Mesenchymal stem cell (in vitro differentiated cells and primary cell): ENCODE measurements at regions not wholly inside any gene's neighbourhood (a gene's known extent, or its start where the extent isn't known, plus 50 kb on each side); places are given as distances from the start of the nearest gene placed in this dataset.
"Not testable (repeated sequence)": the region's sequence is repeated elsewhere in the genome, so short reads cannot be mapped to it uniquely, and the experiment has no call there.

Source experiments
- DNase-seq: peaks from one replicate; pipeline ENCODE4 v3.0.0-alpha.2; 2013
- H2AFZ ChIP-seq: one replicate; pipeline ENCODE4 v1.6.1; 2013; ENCODE audit warnings: low read depth, mild to moderate bottlenecking, control low read depth, inconsistent platforms, low read length, moderate library complexity
- H2AK5ac ChIP-seq: 2 replicates; pipeline ENCODE4 v1.6.1; 2013; ENCODE audit warnings: low read length, moderate library complexity, mild to moderate bottlenecking, inconsistent platforms; ENCODE audit not compliant: severe bottlenecking
- H2BK120ac ChIP-seq: one replicate; pipeline ENCODE4 v1.6.1; 2013; ENCODE audit warnings: low read depth, mild to moderate bottlenecking, inconsistent platforms, low read length, moderate library complexity
- H2BK12ac ChIP-seq, 2 experiments: one replicate each; pipeline ENCODE4 v1.6.1; 2013; ENCODE audit warnings: inconsistent platforms in 2 of 2, low read length in 2 of 2, mild to moderate bottlenecking in 2 of 2, moderate library complexity in 2 of 2, control low read depth in 1 of 2
- H2BK15ac ChIP-seq: one replicate; pipeline ENCODE4 v1.6.1; 2013; ENCODE audit warnings: mild to moderate bottlenecking, low read depth, inconsistent platforms; ENCODE audit not compliant: poor library complexity, severe bottlenecking
- H2BK5ac ChIP-seq: 2 replicates; pipeline ENCODE4 v1.6.1; 2013; ENCODE audit warnings: low read depth, mild to moderate bottlenecking, low read length, control low read depth, inconsistent platforms; ENCODE audit not compliant: poor library complexity, severe bottlenecking
- H3K14ac ChIP-seq, 2 experiments: one replicate each; pipeline ENCODE4 v1.6.1; 2013; ENCODE audit warnings: inconsistent platforms in 2 of 2, low read length in 2 of 2, control low read depth in 1 of 2, mild to moderate bottlenecking in 1 of 2, moderate library complexity in 1 of 2
- H3K18ac ChIP-seq, 2 experiments: one replicate each; pipeline ENCODE4 v1.6.1; 2013; ENCODE audit warnings: inconsistent platforms in 2 of 2, low read length in 2 of 2, control low read depth in 1 of 2, low read depth in 1 of 2, mild to moderate bottlenecking in 1 of 2
- H3K23ac ChIP-seq, 2 experiments: one replicate each; pipeline ENCODE4 v1.6.1; 2013; ENCODE audit warnings: inconsistent platforms in 2 of 2, low read length in 2 of 2, mild to moderate bottlenecking in 2 of 2, moderate library complexity in 2 of 2, control low read depth in 1 of 2
- H3K27ac ChIP-seq: 2 replicates; pipeline ENCODE4 v1.5.1; 2013; ENCODE audit warnings: mild to moderate bottlenecking, moderate library complexity, low read length, control low read depth, inconsistent platforms; ENCODE audit not compliant: poor library complexity, severe bottlenecking
- H3K27me3 ChIP-seq, 2 experiments: 2 replicates each; pipeline versions ENCODE4 v1.6.1 to v1.7.0; 2013; ENCODE audit warnings: low read length in 2 of 2, mild to moderate bottlenecking in 2 of 2, moderate library complexity in 2 of 2, control low read depth in 1 of 2, inconsistent platforms in 1 of 2; ENCODE audit not compliant: control insufficient read depth in 1 of 2, insufficient read depth in 1 of 2
- H3K36me3 ChIP-seq, 2 experiments: 2 replicates each; pipeline versions ENCODE4 v1.6.1 to v1.7.0; 2013; ENCODE audit warnings: low read length in 2 of 2, control low read depth in 1 of 2, inconsistent platforms in 1 of 2, low read depth in 1 of 2, mild to moderate bottlenecking in 1 of 2; ENCODE audit not compliant: insufficient read depth in 2 of 2, control insufficient read depth in 1 of 2
- H3K4ac ChIP-seq, 2 experiments: one replicate each; pipeline ENCODE4 v1.6.1; 2013; ENCODE audit warnings: inconsistent platforms in 2 of 2, low read length in 2 of 2, mild to moderate bottlenecking in 2 of 2, moderate library complexity in 2 of 2, control low read depth in 1 of 2, low read depth in 1 of 2
- H3K4me1 ChIP-seq: 2 replicates; pipeline ENCODE4 v1.6.1; 2013; ENCODE audit warnings: low read depth, low read length, control low read depth; ENCODE audit not compliant: control insufficient read depth, insufficient read depth
- H3K4me2 ChIP-seq: 2 replicates; pipeline ENCODE4 v1.6.1; 2013; ENCODE audit warnings: low read length, mild to moderate bottlenecking, inconsistent platforms; ENCODE audit not compliant: poor library complexity, severe bottlenecking
- H3K4me3 ChIP-seq, 2 experiments: 2 replicates each; pipeline versions ENCODE4 v1.5.1 to v1.7.0; 2013; ENCODE audit warnings: low read length in 2 of 2, mild to moderate bottlenecking in 2 of 2, control low read depth in 1 of 2, low read depth in 1 of 2; ENCODE audit not compliant: insufficient read depth in 1 of 2
- H3K79me1 ChIP-seq: replicated peaks from 2 replicates; pipeline ENCODE4 v1.6.1; 2013; ENCODE audit warnings: mild to moderate bottlenecking, control low read depth, low read length, inconsistent platforms; ENCODE audit not compliant: poor library complexity, severe bottlenecking
- H3K9ac ChIP-seq: 2 replicates; pipeline ENCODE4 v1.7.0; 2013; ENCODE audit warnings: mild to moderate bottlenecking, low read length, moderate library complexity
- H3K9me3 ChIP-seq: 2 replicates; pipeline ENCODE4 v1.7.0; 2013; ENCODE audit warnings: mild to moderate bottlenecking, low read length; ENCODE audit not compliant: control insufficient read depth
- H4K8ac ChIP-seq: one replicate; pipeline ENCODE4 v1.6.1; 2013; ENCODE audit warnings: inconsistent platforms, mild to moderate bottlenecking, low read length, moderate library complexity
- H4K91ac ChIP-seq: one replicate; pipeline ENCODE4 v1.6.1; 2013; ENCODE audit warnings: mild to moderate bottlenecking, low read length, inconsistent platforms
- WGBS: methylation state at CpG from one replicate; pipeline ENCODE4 v1.1.7; 2013; ENCODE audit warnings: mixed read lengths; 5-methylcytosine and 5-hydroxymethylcytosine counted together

- DNase-seq, H2BK120ac ChIP-seq, H3K4ac ChIP-seq, H3K79me1 ChIP-seq, H3K4me3 ChIP-seq, H2AFZ ChIP-seq, H3K9ac ChIP-seq, H3K18ac ChIP-seq, H3K4me1 ChIP-seq, H2BK5ac ChIP-seq, H3K36me3 ChIP-seq, H3K23ac ChIP-seq, H4K8ac ChIP-seq, H3K27ac ChIP-seq, H3K4me2 ChIP-seq, H3K14ac ChIP-seq, H2BK15ac ChIP-seq, H2BK12ac ChIP-seq, H2AK5ac ChIP-seq, H3K27me3 ChIP-seq, H4K91ac ChIP-seq, H3K9me3 ChIP-seq: not testable (repeated sequence)
- 97% methylated on average over 3 of the region's 5 CpGs for WGBS
Measured at GRCh38 chr6:27662212-27662611, 189.3 kb upstream of the ZNF184 start.

DNA sequence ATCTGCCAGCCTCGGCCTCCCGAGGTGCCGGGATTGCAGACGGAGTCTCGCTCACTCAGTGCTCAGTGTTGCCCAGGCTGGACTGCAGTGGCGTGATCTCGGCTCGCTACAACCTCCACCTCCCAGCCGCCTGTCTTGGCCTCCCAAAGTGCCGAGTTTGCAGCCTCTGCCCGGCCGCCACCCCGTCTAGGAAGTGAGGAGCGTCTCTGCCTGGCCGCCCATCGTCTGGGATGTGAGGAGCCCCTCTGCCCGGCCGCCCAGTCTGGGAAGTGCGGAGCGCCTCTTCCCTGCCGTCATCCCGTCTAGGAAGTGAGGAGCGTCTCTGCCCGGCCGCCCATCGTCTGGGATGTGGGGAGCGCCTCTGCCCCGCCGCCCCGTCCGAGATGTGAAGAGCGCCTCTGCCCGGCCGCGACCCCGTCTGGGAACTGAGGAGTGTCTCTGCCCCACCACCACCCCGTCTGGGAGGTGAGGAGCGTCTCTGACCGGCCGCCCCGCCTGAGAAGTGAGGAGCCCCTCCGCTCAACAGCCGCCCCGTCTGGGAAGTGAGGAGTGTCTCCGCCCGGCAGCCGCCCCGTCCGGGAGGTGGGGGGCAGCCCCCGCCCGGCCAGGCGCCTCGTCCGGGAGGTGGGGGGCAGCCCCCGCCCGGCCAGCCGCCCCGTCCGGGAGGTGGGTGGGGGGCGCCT lies 180.4 kb upstream of the ZNF184 start:
- not testable (repeated sequence) for H2AFZ ChIP-seq, H2BK5ac ChIP-seq, H3K79me1 ChIP-seq, H4K8ac ChIP-seq, H2AK5ac ChIP-seq, H3K9ac ChIP-seq, H3K4me3 ChIP-seq, H4K91ac ChIP-seq, H3K9me3 ChIP-seq, H3K4ac ChIP-seq, DNase-seq, H3K4me2 ChIP-seq, H2BK15ac ChIP-seq, H3K14ac ChIP-seq, H3K36me3 ChIP-seq, H3K27ac ChIP-seq, H2BK12ac ChIP-seq, H3K4me1 ChIP-seq, H2BK120ac ChIP-seq, H3K27me3 ChIP-seq, H3K18ac ChIP-seq, H3K23ac ChIP-seq
- WGBS: 95% methylated on average over 50 of the region's 60 CpGs

DNA sequence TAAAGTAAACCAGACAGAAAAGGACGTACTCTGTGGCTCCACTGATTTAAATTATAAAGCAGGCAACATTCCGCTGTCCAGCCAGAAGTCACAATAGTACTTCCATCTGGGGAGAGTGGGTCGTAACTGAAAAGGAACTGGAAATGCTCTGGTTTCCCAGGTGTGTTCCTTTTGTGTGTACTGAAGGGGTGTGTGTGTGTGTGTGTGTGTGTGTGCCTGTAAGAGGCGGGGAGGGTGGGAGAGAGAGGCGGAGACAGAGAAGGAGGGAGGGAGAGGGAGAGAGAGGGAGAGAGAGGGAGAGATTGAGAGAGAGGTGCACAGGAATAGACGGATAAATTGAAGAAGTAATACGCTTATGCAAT lies 178.4 kb upstream of the ZNF184 start:
- peak; percentile 14 for DNase-seq
- Histone ChIP-seq H3K4me3 (no peak overlapping the region), H3K4me2 (peak overlapping the region; percentile 81), H2BK15ac (no peak overlapping the region), H3K27ac (no peak overlapping the region), H3K9ac (no peak overlapping the region), H2AFZ (peak overlapping the region; percentile 61), H4K91ac (no peak overlapping the region), H2BK5ac (no peak overlapping the region), H3K4me1 (peaks cover 4% of the 10 kb centered on the region), H2BK120ac (no peak overlapping the region), H4K8ac (no peak overlapping the region), H2BK12ac (no peak overlapping the region), H3K9me3 (no peaks in the 10 kb centered on the region), H3K36me3 (no peaks in the 10 kb centered on the region), H3K4ac (no peak overlapping the region), H3K27me3 (no peaks in the 10 kb centered on the region), H3K23ac (no peak overlapping the region), H3K79me1 (no peaks in the 10 kb centered on the region), H2AK5ac (no peak overlapping the region), H3K14ac (no peak overlapping the region), H3K18ac (no peak overlapping the region)
- WGBS: 8% methylated on average over 7 of the region's 7 CpGs

DNA sequence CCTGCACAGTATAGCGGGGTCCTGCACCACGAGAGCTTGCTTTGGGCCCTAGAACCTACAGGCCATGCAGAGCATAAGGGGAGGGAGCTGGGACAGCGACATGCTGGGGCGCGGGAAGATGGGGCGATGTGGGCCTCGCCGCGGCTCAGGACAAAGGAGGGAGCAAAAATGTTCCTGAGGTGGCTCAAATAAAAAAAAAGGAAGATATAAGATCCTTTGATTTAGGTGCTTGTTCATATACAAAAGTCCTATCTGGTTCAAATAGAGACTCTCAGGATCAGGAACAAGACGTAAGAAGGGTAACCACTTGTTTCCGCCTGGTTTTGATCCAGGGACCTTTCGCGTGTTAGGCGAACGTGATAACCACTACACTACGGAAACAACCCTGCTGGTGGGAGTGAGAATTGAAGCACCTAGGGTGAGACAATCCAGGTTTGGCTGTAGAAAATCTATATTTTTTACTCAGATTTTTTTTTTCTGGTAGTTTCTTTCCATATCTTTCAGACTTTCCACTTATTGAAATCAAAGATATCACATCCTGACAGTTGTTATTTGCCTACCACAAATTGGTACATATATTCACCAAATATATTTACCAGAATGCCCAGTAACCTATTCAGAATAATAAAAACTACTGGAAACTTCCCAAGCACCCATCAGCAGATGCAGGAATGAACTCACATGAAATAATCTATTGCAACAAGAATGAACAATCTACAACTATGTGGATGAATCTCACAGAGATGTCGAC lies 177.9 kb upstream of the ZNF184 start:
- Histone ChIP-seq H3K36me3 (no peaks in the 10 kb centered on the region), H3K18ac (no peak overlapping the region), H4K91ac (no peak overlapping the region), H3K23ac (no peak overlapping the region), H4K8ac (no peak overlapping the region), H2BK12ac (no peak overlapping the region), H2BK5ac (no peak overlapping the region), H3K79me1 (no peaks in the 10 kb centered on the region), H3K4ac (no peak overlapping the region), H2AFZ (no peak overlapping the region), H3K4me1 (peaks cover 4% of the 10 kb centered on the region), H2AK5ac (no peak overlapping the region), H2BK120ac (no peak overlapping the region), H3K27ac (no peak overlapping the region), H3K4me3 (no peak overlapping the region), H3K14ac (no peak overlapping the region), H3K4me2 (peak overlapping the region; percentile 81), H3K9me3 (no peaks in the 10 kb centered on the region), H3K9ac (no peak overlapping the region), H3K27me3 (peaks cover 0 to 4% of the 10 kb centered on the region in 2 experiments), H2BK15ac (no peak overlapping the region)
- peak; percentile 63 for DNase-seq
- WGBS: 13% methylated on average over 14 of the region's 17 CpGs
